Nephron (organoid): ENCODE measurements at regions not wholly inside any gene's neighbourhood (a gene's known extent, or its start where the extent isn't known, plus 50 kb on each side); places are given as distances from the start of the nearest gene placed in this dataset.
A peak's percentile ranks its signal among the peaks of the same experiment; 100 is the strongest.
"Not testable (repeated sequence)": the region's sequence is repeated elsewhere in the genome, so short reads cannot be mapped to it uniquely, and the experiment has no call there.

ENCODE experiments used
- H3K27ac Mint-ChIP-seq, 3 experiments: 2 replicates each; pipeline ENCODE4 v1.8.0; 2020; ENCODE audit warnings: mixed read lengths in 3 of 3, mild to moderate bottlenecking in 2 of 3, moderate library complexity in 1 of 3
- H3K27me3 Mint-ChIP-seq: 2 replicates; pipeline ENCODE4 v1.8.0; 2021; ENCODE audit warnings: low read depth, mild to moderate bottlenecking, moderate library complexity, mixed read lengths
- H3K36me3 Mint-ChIP-seq: 2 replicates; pipeline ENCODE4 v1.8.0; 2020; ENCODE audit warnings: low read depth, mixed read lengths
- H3K4me1 Mint-ChIP-seq: 2 replicates; pipeline ENCODE4 v1.8.0; 2020; ENCODE audit warnings: mixed read lengths
- H3K4me3 Mint-ChIP-seq, 3 experiments: 2 replicates each; pipeline ENCODE4 v1.8.0; 2020; ENCODE audit warnings: mild to moderate bottlenecking in 3 of 3, mixed read lengths in 3 of 3, moderate library complexity in 2 of 3
- H3K9me3 Mint-ChIP-seq: 2 replicates; pipeline ENCODE4 v1.8.0; 2020; ENCODE audit warnings: mixed read lengths
- TF ChIP-seq, protein P1 (sequence below), 3 experiments: fragments of 200-600 bp; sonication (generic); IDR thresholded peaks; one replicate each; pipeline ENCODE4 v1.5.0; 2021; ENCODE audit warnings: antibody characterized with exemption in 3 of 3; ENCODE audit not compliant: unreplicated experiment in 3 of 3

DNA sequence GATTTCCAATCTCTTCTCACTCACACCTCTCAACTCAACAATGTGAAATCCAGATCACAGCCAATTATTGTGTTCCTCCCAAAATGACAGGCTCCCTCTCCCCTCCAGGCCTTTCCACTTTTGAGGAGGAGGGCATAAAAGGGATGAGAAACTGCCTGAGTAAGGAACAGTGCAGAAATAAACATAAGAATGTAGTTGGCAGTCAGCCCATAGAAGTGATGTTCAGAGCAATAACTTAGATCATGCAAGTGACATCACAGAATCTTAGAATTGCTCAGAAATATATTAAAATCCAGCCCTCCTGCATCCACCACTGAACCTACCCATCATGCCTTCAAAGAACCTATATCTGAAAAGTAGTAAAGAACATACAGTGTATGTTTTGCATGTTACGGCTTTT lies 299.4 kb upstream of the GADL1 start:
- Mint-ChIP-seq H3K9me3 (no peaks in the 10 kb centered on the region), H3K4me3 (no peak overlapping the region), H3K36me3 (no peaks in the 10 kb centered on the region), H3K4me1 (peaks cover 11% of the 10 kb centered on the region), H3K27me3 (no peaks in the 10 kb centered on the region), H3K27ac (peak overlapping the region in 1 of 3 experiments; percentile 28)
- TF ChIP-seq, protein P1, sequence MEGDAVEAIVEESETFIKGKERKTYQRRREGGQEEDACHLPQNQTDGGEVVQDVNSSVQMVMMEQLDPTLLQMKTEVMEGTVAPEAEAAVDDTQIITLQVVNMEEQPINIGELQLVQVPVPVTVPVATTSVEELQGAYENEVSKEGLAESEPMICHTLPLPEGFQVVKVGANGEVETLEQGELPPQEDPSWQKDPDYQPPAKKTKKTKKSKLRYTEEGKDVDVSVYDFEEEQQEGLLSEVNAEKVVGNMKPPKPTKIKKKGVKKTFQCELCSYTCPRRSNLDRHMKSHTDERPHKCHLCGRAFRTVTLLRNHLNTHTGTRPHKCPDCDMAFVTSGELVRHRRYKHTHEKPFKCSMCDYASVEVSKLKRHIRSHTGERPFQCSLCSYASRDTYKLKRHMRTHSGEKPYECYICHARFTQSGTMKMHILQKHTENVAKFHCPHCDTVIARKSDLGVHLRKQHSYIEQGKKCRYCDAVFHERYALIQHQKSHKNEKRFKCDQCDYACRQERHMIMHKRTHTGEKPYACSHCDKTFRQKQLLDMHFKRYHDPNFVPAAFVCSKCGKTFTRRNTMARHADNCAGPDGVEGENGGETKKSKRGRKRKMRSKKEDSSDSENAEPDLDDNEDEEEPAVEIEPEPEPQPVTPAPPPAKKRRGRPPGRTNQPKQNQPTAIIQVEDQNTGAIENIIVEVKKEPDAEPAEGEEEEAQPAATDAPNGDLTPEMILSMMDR (IDR thresholded peaks at IDR 0.05; ENCODE audit: unreplicated experiment in 3 of 3), result no peak

DNA sequence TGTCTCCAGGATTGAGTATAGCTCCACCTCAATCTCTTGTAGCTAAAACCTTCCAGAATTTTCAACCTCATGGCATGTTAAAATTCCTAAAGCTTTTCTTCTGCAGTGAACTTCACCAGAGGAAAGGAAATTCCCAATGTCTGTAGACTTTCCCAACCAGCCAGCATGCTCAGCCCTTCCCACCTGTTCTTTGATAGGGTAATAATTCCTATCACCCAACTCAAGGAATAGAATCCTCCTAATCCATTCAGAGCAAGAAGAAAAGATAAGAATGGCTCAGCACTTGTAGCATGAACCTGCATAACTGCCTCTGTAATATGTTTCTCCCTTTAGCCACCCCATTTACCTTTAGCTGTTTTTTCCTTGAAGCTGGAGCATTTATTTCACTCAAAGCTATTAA lies 301.8 kb upstream of the GADL1 start:
- Mint-ChIP-seq H3K9me3 (peaks cover 2% of the 10 kb centered on the region), H3K4me3 (no peak overlapping the region), H3K36me3 (no peaks in the 10 kb centered on the region), H3K27me3 (no peaks in the 10 kb centered on the region), H3K4me1 (peaks cover 11% of the 10 kb centered on the region), H3K27ac (no peak overlapping the region)
- TF ChIP-seq, protein P1 (IDR thresholded peaks at IDR 0.05; ENCODE audit: unreplicated experiment in 3 of 3), result no peak

DNA sequence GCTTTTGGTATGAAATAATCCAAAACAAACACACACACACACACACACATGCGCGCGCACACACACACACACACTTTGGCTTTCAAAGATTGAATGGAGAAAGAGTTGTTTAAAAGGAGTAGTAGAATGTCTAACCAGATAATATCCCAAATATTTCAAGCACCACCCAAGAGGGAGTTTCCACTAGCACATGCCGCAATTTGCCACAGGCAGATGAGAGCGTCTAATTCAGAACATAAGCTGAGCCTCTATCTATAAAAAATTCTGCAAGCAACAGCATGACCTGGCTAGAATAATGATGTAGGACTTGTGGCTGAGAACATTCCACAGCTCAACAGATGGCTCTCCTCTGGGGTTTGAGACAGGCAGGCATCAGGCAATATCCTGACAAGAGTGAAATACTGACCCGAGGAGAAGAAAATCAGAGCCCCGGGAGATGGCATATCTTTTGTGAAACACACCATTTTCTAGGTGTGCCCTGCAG lies 302.5 kb upstream of the GADL1 start:
- H3K4me1 Mint-ChIP-seq, result peaks cover 11% of the 10 kb centered on the region
- TF ChIP-seq, protein P1 (IDR thresholded peaks at IDR 0.05; ENCODE audit: unreplicated experiment in 3 of 3), result no peak

DNA sequence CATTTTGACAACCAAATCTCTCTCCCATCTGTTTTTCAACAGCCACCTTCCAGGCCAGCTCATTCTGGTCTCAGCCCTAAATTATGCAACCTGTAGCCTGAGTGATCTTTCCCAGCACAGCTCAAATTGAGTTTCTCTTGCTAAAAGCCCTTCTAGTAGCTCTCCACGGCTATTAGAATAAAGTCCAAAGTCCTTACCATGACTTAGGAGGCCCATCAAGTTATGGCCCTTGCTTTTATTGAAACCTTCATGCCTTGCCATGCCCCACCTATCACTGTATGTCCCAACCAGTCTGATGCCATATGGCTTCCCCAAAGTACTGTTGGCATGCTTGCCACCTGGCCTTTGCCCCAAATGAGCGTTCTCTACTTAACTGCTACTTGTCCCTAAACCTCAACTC lies 303.5 kb upstream of the GADL1 start:
- Mint-ChIP-seq H3K4me1 (peaks cover 11% of the 10 kb centered on the region), H3K9me3 (peaks cover 2% of the 10 kb centered on the region), H3K27me3 (no peaks in the 10 kb centered on the region), H3K27ac (no peak overlapping the region), H3K36me3 (no peaks in the 10 kb centered on the region), H3K4me3 (no peak overlapping the region)
- TF ChIP-seq, protein P1 (IDR thresholded peaks at IDR 0.05; ENCODE audit: unreplicated experiment in 3 of 3), result no peak

More for the DNA sequence above, 302.5 kb upstream of the GADL1 start:
- Mint-ChIP-seq H3K27ac (no peak overlapping the region), H3K4me3 (no peak overlapping the region), H3K9me3 (peaks cover 2% of the 10 kb centered on the region), H3K27me3 (no peaks in the 10 kb centered on the region), H3K36me3 (no peaks in the 10 kb centered on the region)

DNA sequence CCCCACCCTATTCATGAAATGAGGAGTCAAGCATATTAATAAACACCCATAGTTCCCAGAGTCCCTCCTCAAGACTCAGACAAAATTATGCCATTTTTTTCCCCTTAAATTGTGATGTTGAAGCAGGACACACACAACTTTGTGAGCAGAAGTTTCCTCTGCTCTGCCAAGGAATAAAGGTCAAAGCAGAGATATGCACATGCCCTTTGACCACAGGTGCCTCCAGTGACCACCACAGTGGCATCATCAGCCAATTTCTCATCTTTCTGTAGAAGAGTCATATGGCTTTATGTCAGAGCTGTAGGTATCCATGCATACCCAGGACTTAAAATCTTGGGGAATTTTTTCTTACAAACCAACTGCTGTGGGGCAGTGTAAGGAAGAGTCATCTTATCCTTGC lies 304.4 kb upstream of the GADL1 start:
- Mint-ChIP-seq H3K9me3 (peaks cover 2% of the 10 kb centered on the region), H3K36me3 (no peaks in the 10 kb centered on the region), H3K27ac (no peak overlapping the region), H3K27me3 (no peaks in the 10 kb centered on the region), H3K4me1 (peaks cover 7% of the 10 kb centered on the region), H3K4me3 (no peak overlapping the region)
- TF ChIP-seq, protein P1 (IDR thresholded peaks at IDR 0.05; ENCODE audit: unreplicated experiment in 3 of 3), result no peak

DNA sequence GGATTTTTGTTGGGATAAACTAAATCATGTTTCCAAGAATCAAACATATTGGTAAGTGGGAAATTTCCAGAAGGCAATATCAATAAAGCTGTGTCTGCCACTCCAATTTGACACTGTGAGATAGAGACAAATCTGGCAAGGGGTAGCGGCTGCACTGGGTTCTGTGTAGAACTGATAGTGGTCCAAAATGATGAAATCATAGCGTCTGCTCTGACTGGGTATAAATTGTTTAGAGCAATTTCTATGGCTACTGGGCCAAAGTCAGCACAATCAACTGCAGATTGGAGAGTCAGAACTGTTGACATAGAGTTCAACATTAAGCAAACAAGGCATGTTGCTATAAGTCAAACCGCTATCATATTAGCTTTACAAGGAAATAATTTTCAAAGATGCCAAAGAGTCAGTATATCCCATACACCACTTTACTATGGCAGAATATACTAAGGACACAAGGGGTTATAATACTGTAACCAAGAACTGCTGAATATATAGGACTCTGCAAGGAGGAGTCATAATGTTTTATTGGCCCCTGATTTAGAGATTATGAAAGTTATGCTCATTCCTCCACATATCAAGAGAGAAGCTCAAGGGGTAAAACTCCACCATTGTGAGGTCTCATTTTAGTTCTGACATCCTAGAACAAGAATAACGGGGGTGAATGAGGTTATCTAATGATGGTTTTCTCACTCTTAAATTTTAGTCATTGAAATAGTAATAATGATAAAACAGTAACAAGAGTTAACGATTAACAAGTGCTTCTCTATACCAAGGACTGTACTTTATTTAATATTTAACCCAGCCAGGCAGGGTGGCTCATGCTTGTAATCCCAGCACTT lies 309.7 kb upstream of the GADL1 start:
- peaks cover 7% of the 10 kb centered on the region for H3K9me3 Mint-ChIP-seq
- no peak overlapping the region for H3K4me3 Mint-ChIP-seq
- no peak overlapping the region for H3K27ac Mint-ChIP-seq
- H3K27me3 Mint-ChIP-seq, result no peaks in the 10 kb centered on the region
- TF ChIP-seq, protein P1 (IDR thresholded peaks at IDR 0.05; ENCODE audit: unreplicated experiment in 3 of 3), result no peak
- no peaks in the 10 kb centered on the region for H3K36me3 Mint-ChIP-seq
- no peaks in the 10 kb centered on the region for H3K4me1 Mint-ChIP-seq

DNA sequence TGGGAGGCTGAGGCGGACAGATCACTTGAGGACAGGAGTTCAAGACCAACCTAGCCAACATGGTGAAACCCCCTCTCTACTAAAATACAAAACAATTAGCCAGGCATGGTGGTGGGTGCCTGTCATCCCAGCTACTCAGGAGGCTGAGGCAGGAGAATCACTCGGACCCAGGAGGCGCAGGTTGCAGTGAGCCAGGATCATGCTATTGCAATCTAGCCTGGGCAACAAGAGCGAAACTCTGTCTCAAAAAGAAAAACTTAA lies 310.3 kb upstream of the GADL1 start:
- not testable (repeated sequence) for H3K9me3 Mint-ChIP-seq, H3K4me3 Mint-ChIP-seq

More for the DNA sequence above, 310.3 kb upstream of the GADL1 start:
- H3K27me3 Mint-ChIP-seq, H3K36me3 Mint-ChIP-seq, H3K27ac Mint-ChIP-seq, H3K4me1 Mint-ChIP-seq: not testable (repeated sequence)
